ENCODE measurements at regions not wholly inside any gene's neighbourhood (a gene's known extent, or its start where the extent isn't known, plus 50 kb on each side); places are given as distances from the start of the nearest gene placed in this dataset.

GRCh38 chr11:69954756-69955155, 123.4 kb upstream of the ANO1 start:
- DNase-seq = no peak

- DNase-seq = no peak
Observed at GRCh38 chr11:69956669-69957190, 121.4 kb upstream of the ANO1 start.

- DNase-seq = no peak
Observed at GRCh38 chr11:69957849-69958248, 120.3 kb upstream of the ANO1 start.

GRCh38 chr11:69958308-69958707, 119.8 kb upstream of the ANO1 start:
- DNase-seq = no peak

GRCh38 chr11:69959461-69959860, 118.7 kb upstream of the ANO1 start:
- DNase-seq = no peak

- no peak for DNase-seq
Observed at GRCh38 chr11:69961738-69962137, 116.4 kb upstream of the ANO1 start.

- no peak for DNase-seq
Observed at GRCh38 chr11:69962152-69962551, 116.0 kb upstream of the ANO1 start.

- DNase-seq = no peak
Observed at GRCh38 chr11:69963533-69964246, 114.4 kb upstream of the ANO1 start.

GRCh38 chr11:69964247-69964643, 113.9 kb upstream of the ANO1 start:
- DNase-seq = no peak

- no peak for DNase-seq
Observed at GRCh38 chr11:69965821-69966582, 112.1 kb upstream of the ANO1 start.

GRCh38 chr11:69966583-69966835, 111.6 kb upstream of the ANO1 start:
- DNase-seq = no peak

- DNase-seq = no peak
Observed at GRCh38 chr11:69966910-69967483, 111.1 kb upstream of the ANO1 start.

GRCh38 chr11:69967484-69967883, 110.6 kb upstream of the ANO1 start:
- no peak for DNase-seq

GRCh38 chr11:69968396-69969347, 109.4 kb upstream of the ANO1 start:
- DNase-seq = no peak

- no peak for DNase-seq
Observed at GRCh38 chr11:69969890-69970784, 108.0 kb upstream of the ANO1 start.

GRCh38 chr11:69970785-69971535, 107.2 kb upstream of the ANO1 start:
- no peak for DNase-seq

GRCh38 chr11:69971741-69972140, 106.4 kb upstream of the ANO1 start:
- no peak for DNase-seq

GRCh38 chr11:69972351-69972802, 105.7 kb upstream of the ANO1 start:
- no peak for DNase-seq

GRCh38 chr11:69974528-69974927, 103.6 kb upstream of the ANO1 start:
- DNase-seq = no peak

- no peak for DNase-seq
Observed at GRCh38 chr11:69975822-69976221, 102.3 kb upstream of the ANO1 start.

GRCh38 chr11:69976794-69977193, 101.3 kb upstream of the ANO1 start:
- DNase-seq = no peak

Measured in activated effector memory CD4-positive, alpha-beta T cell treated with Interleukin-2 at 50 U/mL for 16 hours (primary cell).